ENCODE measurements at regions not wholly inside any gene's neighbourhood (a gene's known extent, or its start where the extent isn't known, plus 50 kb on each side); places are given as distances from the start of the nearest gene placed in this dataset.

GRCh38 chr3:31039145-31039544, 144.7 kb upstream of the GADL1 start:
- H2BK15ac ChIP-seq (ENCODE audit: low read depth, low read length) = no peak overlapping the region
- H3K56ac ChIP-seq (ENCODE audit: extremely low read depth, insufficient read depth, low read length) = no peak overlapping the region
- no peak overlapping the region for H4K8ac ChIP-seq (ENCODE audit: low read depth in 2 of 2, low read length in 2 of 2)
- H3K36me3 ChIP-seq (ENCODE audit: control insufficient read depth, insufficient read depth, low read length) = no peaks in the 10 kb centered on the region
- no peak overlapping the region for H4K5ac ChIP-seq (ENCODE audit: low read depth, low read length)
- H3K18ac ChIP-seq (ENCODE audit: low read depth, low read length) = no peak overlapping the region
- no peak for TF ChIP-seq RFX5 (IDR thresholded peaks at IDR 0.05; ENCODE audit: low read depth, low read length)
- no peak for TF ChIP-seq POLR2A (IDR thresholded peaks at IDR 0.05; ENCODE audit: low read depth, low read length)
- no peak for TF ChIP-seq MXI1 (IDR thresholded peaks at IDR 0.05; ENCODE audit: borderline replicate concordance, low read depth, low read length)
- TF ChIP-seq RAD21 (IDR thresholded peaks at IDR 0.05; ENCODE audit: low read length) = no peak
- TF ChIP-seq CHD1 (IDR thresholded peaks at IDR 0.05; ENCODE audit: low read depth, low read length) = no peak
- no peak for TF ChIP-seq RCOR1 (IDR thresholded peaks at IDR 0.05; ENCODE audit: insufficient replicate concordance, low read length)
- no peak for TF ChIP-seq SMC3 (IDR thresholded peaks at IDR 0.05; ENCODE audit: low read depth, low read length)
- no peak for TF ChIP-seq NFE2L2 (IDR thresholded peaks at IDR 0.05; ENCODE audit: low read depth, low read length)
- TF ChIP-seq MAFK (IDR thresholded peaks at IDR 0.05; ENCODE audit: low read depth, low read length) = no peak
- no peak for TF ChIP-seq CTCF (conservative IDR thresholded peaks at IDR 0.05; ENCODE audit: low read depth, low read length)
- no peak for TF ChIP-seq USF2 (IDR thresholded peaks at IDR 0.05; ENCODE audit: low read depth, low read length)
- no peak for TF ChIP-seq MAZ (IDR thresholded peaks at IDR 0.05; ENCODE audit: borderline replicate concordance, low read depth, low read length)
- no peak for TF ChIP-seq ELK1 (IDR thresholded peaks at IDR 0.05; ENCODE audit: borderline replicate concordance, low read depth, low read length)
- TF ChIP-seq BHLHE40 (IDR thresholded peaks at IDR 0.05; ENCODE audit: low read depth, low read length) = no peak
- no peak for TF ChIP-seq CEBPB (IDR thresholded peaks at IDR 0.05; ENCODE audit: low read depth, low read length)
- no peak for TF ChIP-seq FOS (IDR thresholded peaks at IDR 0.05; ENCODE audit: low read depth, low read length)
- H2BK5ac ChIP-seq (ENCODE audit: low read depth, low read length, poor library complexity, severe bottlenecking) = no peak overlapping the region
- 80% methylated on average over 1 of the region's 1 CpG; no CpG with 5 or more reads in 1 of the 2 experiments for WGBS, 2 experiments (ENCODE audit: extremely low coverage in 2 of 2, insufficient read length in 1 of 2)
- no peak overlapping the region for H2BK120ac ChIP-seq (ENCODE audit: low read depth, low read length)
- H4K20me1 ChIP-seq (ENCODE audit: insufficient read depth, low read length) = no peaks in the 10 kb centered on the region
- CTCF ChIA-PET = no interaction called here
- H2AFZ ChIP-seq (replicated peaks; ENCODE audit: low read length, poor library complexity) = no peak overlapping the region
- H2AK9ac ChIP-seq (replicated peaks; ENCODE audit: low read depth, low read length, poor library complexity) = no peak overlapping the region
- H3K79me1 ChIP-seq (ENCODE audit: low read depth in 1 of 2, low read length in 2 of 2) = no peaks in the 10 kb centered on the region
- peaks cover 8% of the 10 kb centered on the region; the same call in 1 of the 2 replicates for H3K9me3 ChIP-seq (ENCODE audit: control insufficient read depth, insufficient read depth, low read length)
- no TSS peak for BruUV-seq (replicated peaks)
- intact Hi-C loops (cut with micrococcal nuclease) = no loop called here
- ATAC-seq (ENCODE audit: low read depth) = no peak
- no peak overlapping the region for H3K23ac ChIP-seq (ENCODE audit: low read depth, low read length)
- no peak for DNase-seq
- in situ Hi-C loops (cut with MboI; ENCODE audit: low sequenced_read_pairs) = no loop called here
- H3K4me3 ChIP-seq (ENCODE audit: insufficient read depth, low read depth, low read length) = no peak overlapping the region
- H3K4ac ChIP-seq (ENCODE audit: low read depth, low read length) = no peak overlapping the region
- peaks cover 4% of the 10 kb centered on the region for H3K27me3 ChIP-seq (ENCODE audit: control insufficient read depth, insufficient read depth, low read length)
- 0 out of 2 replicates have a peak, but pooled peaks cover 2% of the 10 kb centered on the region for H3K4me1 ChIP-seq (ENCODE audit: control insufficient read depth, insufficient read depth, low read length)
- no peak overlapping the region for H3K4me2 ChIP-seq (ENCODE audit: low read depth, low read length)
- H2AK5ac ChIP-seq (ENCODE audit: low read depth, low read length) = no peak overlapping the region
- H2BK20ac ChIP-seq (ENCODE audit: low read depth, low read length) = no peak overlapping the region
- no peaks in the 10 kb centered on the region for H3K9me1 ChIP-seq (ENCODE audit: insufficient read depth, low read length)
- H4K91ac ChIP-seq (ENCODE audit: insufficient read depth, low read depth, low read length) = no peak overlapping the region
- dilution Hi-C loops (cut with HindIII; ENCODE audit: low sequenced_read_pairs, unreplicated experiment) = no loop called here
- no peak overlapping the region for H3K9ac ChIP-seq (ENCODE audit: low read depth, low read length)
- H3K14ac ChIP-seq (replicated peaks; ENCODE audit: low read depth, low read length) = no peak overlapping the region
- POLR2A ChIA-PET (ENCODE audit: unreplicated experiment) = no interaction called here
- no peak overlapping the region for H3K27ac ChIP-seq (ENCODE audit: insufficient read depth, low read length)

Measured in IMR-90 (cell line).